Astrocyte of the cerebellum (primary cell): ENCODE measurements at regions not wholly inside any gene's neighbourhood (a gene's known extent, or its start where the extent isn't known, plus 50 kb on each side); places are given as distances from the start of the nearest gene placed in this dataset.

Source experiments
- DNase-seq: peaks from one replicate; pipeline ENCODE4 v3.0.0-alpha.2; 2011; ENCODE audit warnings: low read depth
- H3K4me3 ChIP-seq: 2 replicates; pipeline ENCODE4 v1.5.1; 2011; ENCODE audit warnings: mild to moderate bottlenecking, low read depth, low read length, moderate library complexity
- in situ Hi-C: cut with HindIII; loops from 2 replicates; pipeline ENCODE4 v1.10.0; 2017; ENCODE audit warnings: low sequenced_read_pairs
- TF ChIP-seq, protein P1 (sequence below): IDR thresholded peaks from 2 replicates; pipeline ENCODE4 v1.5.1; 2012; ENCODE audit warnings: low read length, low read depth, moderate library complexity, mild to moderate bottlenecking; ENCODE audit errors: missing control alignments

DNA sequence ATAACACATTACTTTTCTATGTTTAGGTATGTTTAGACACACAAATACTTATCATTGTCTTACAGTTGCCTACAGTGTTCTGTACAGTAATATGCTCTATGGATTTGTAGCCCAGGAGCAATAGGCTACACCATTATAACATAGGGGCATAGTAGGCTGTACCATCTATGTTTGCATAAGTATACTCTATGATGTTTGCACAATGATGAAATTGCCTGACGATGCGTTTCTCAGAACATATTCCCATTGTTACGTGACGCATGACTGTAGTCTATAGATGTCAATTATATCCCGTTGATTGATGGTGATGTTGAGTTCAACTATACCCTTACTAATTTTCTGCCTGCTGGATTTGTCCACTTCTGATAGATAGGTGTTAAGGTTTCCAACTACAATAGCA is 139.4 kb upstream of the PFN2 start:
- in situ Hi-C loops: no loop called here
- H3K4me3 ChIP-seq: no peak overlapping the region
- TF ChIP-seq, protein P1, sequence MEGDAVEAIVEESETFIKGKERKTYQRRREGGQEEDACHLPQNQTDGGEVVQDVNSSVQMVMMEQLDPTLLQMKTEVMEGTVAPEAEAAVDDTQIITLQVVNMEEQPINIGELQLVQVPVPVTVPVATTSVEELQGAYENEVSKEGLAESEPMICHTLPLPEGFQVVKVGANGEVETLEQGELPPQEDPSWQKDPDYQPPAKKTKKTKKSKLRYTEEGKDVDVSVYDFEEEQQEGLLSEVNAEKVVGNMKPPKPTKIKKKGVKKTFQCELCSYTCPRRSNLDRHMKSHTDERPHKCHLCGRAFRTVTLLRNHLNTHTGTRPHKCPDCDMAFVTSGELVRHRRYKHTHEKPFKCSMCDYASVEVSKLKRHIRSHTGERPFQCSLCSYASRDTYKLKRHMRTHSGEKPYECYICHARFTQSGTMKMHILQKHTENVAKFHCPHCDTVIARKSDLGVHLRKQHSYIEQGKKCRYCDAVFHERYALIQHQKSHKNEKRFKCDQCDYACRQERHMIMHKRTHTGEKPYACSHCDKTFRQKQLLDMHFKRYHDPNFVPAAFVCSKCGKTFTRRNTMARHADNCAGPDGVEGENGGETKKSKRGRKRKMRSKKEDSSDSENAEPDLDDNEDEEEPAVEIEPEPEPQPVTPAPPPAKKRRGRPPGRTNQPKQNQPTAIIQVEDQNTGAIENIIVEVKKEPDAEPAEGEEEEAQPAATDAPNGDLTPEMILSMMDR: no peak
- DNase-seq: no peak

DNA sequence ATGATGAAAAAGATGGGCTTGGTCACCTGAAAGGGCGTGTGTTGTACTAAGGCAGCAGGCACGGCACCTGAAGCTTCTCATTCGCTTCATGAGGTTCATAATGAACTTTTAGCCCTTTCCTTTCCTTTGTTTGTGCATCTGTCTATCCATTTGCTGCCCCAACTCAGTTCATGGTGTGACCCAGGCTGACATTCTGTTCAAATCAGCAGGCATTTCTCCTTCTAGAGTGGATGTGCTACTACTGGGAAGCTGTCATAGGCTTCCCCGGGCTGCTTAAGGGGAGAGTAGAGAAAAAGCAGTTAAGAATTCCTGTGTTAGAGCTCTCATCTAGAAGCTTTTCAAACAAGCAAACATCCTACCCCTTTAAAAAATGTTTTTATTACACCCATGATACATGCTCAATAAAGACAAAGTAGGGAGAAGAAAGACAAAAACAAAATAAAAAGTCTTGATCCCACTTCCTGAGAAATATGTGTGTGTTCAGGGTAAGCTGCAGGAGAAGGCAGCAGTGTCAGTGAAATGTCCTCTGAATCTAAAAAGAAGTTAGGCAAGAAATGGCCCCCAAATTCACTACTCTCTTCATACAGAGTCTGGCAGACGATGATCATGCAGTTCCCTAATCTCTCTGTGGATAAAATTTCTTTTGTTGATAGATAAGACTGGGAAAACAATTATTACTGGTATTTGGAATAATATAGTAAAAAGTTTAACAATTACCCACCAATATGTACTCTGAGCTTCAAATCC is 136.9 kb upstream of the PFN2 start:
- no peak overlapping the region for H3K4me3 ChIP-seq
- in situ Hi-C loops: no loop called here
- no peak for DNase-seq
- TF ChIP-seq, protein P1: no peak

DNA sequence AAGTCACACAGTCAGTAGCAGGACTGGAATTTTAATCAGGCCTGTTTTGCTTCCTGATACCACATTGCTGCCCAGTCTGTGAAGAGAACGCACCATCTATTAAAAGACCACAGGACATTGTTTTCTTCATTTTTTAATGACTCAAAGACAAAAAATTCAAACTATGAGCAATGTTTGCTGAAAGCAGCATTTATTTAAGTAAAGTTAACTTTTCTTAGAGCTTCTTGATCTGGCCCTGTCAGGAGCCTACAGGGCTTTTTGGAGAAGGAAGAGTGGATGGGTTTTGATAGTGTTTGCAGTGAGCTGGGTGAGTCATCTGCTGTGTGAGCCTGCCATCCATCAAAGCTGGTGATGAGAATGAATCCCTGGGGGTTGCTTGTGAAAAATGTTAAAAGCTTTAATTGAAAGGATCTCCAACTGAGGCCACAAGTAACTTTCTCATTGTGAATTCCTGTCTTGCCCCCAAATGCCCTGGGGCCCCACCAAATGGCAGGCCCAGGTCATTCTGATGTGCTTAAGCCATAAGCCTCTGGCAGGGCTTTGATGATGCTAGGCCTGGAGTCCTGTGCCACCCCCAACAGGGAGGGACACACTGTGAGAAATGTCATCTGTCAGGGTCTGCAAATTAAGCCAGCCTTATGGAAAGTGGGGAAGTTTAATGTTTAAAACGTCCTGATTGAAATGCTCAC is 136.2 kb upstream of the PFN2 start:
- H3K4me3 ChIP-seq: no peak overlapping the region
- TF ChIP-seq, protein P1: no peak
- in situ Hi-C loops: no loop called here
- DNase-seq: peak; percentile 78

DNA sequence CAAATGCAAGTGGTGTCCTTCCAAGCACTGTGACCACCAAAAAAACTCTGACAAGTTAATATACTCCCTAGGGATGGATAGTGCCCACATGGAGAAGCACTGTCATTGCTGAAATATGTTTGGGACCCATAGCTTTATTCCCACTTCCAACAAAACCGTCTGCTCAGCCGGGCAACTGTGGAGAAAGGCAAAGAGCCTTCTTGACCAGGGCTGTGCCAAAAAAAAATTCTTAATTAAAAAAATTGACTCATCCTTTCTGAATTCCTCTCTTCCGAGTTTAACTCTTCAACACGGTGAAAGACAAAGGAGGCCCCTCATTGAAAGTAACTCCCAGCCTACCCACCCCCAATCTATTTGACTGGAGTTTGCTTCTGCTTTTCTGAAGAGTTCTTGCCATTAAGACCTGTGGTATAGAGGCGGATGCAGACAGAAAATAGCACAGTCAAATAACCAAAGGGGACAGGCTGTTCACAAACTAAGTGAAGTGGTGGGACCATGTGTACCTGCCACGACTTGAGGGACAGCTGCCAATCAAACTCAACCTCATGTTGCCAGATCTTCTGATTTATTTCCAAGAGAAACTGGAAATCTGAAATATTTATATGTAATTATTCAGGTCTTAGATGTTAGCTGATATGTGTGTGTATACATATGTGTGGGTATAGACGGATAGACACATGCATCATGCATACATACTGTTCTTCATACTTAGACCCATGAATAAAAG is 135.4 kb upstream of the PFN2 start:
- in situ Hi-C loops: no loop called here
- DNase-seq: no peak

DNA sequence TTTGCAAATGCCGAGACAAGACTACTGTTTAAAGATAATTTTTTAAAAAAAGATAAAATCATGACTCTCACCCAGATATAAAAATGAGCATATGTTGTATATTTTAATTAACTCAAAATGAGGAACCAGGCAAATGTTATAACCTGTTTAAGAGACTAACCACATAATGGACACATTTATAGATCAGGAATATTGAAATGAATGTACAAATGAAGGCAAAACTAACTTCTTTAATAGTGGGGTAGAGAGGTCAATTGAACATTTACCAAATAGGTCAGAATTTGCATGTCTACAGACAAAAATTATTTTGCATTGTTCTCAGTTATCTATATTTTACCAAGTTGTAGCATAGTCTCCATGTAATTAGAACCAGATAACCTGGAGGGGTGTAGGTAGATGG is 134.3 kb upstream of the PFN2 start:
- DNase-seq: no peak
- no peak overlapping the region for H3K4me3 ChIP-seq
- in situ Hi-C loops: no loop called here
- TF ChIP-seq, protein P1: no peak

More for the DNA sequence above, 135.4 kb upstream of the PFN2 start:
- TF ChIP-seq, protein P1: no peak
- no peak overlapping the region for H3K4me3 ChIP-seq

DNA sequence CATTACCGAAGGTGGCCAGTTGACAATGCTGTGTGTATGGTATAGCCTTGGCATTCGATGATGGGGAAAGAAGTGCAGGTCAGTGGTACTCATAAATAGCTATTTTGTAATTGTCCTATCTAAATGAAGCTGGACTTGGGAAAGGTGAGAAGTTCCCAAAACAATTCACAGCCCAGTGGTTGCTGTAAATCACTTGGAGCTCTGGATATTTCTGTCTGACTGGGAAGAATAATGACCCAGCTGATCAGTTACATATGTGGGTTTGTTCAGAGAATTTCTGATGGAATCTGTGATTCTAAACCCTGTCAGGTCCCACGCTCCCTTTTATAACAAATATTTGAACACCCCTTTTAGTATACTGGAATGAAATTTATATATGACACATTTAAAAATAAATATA is 133.9 kb upstream of the PFN2 start:
- TF ChIP-seq, protein P1: no peak
- H3K4me3 ChIP-seq: no peak overlapping the region
- DNase-seq: no peak
- in situ Hi-C loops: no loop called here
